ENCODE measurements at regions not wholly inside any gene's neighbourhood (a gene's known extent, or its start where the extent isn't known, plus 50 kb on each side); places are given as distances from the start of the nearest gene placed in this dataset.
"Not testable (repeated sequence)": the region's sequence is repeated elsewhere in the genome, so short reads cannot be mapped to it uniquely, and the experiment has no call there.

DNA sequence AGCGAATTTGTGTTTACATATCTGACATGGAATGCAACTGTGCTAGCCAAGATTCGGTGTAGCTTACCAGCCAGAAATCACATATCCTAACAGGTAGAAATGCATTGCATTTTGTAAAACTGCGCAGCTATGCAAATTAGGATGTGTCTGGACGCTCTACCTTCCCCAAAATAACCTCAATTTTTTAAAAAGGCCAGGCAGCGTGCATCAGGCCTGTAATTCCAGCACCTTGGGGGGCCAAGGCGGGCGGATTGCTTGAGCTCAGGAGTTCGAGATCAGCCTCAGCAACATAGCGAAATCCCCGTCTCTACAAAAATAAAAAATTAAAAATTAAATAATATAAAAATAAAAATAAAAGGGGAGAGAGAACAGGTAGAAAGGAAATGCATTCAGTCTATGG is 305.0 kb downstream of the TYW1 start:
- no peak for DNase-seq (ENCODE audit: low read depth)

- DNase-seq (ENCODE audit: low read depth) = peak; percentile 98
These were observed 305.7 kb downstream of the TYW1 start for GRCh38 chr7:67302113-67303039.

DNA sequence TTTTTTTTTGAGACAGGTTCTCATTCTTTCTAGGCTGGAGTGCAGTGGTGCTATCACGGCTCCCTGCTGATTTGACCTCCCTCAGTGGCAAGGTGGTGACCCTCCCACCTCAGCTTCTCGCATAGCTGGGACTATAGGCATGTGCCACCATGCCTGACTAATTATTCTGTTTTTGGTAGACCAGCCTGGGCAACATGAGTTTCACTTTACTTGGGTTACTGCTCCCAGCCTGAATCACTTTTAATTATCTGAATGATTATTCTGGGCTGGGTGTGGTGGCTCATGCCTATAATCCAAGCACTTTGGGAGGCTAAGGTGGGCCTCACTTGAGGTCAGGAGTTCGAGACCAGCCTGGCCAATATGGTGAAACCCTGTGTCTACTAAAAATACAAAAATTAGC is 308.2 kb downstream of the TYW1 start:
- not testable (repeated sequence) for DNase-seq (ENCODE audit: low read depth)

DNA sequence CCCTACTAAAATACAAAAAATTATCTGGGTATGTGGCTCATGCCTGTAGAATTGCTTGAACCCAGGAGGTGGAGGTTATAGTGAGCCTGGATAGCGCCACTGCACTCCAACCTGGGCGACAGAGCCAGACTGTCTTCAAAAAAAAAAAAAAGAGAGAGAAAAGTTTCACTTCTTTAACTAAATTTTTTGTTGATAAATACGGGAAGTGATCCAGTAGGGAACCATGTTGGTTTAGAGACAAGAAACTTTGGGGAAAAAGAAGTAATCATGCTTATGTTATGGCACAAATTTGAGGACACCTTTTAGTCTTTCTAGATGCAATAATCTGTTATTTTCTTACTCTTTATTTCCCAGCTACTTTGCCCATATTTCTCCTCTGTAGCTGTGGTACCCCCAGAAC is 309.7 kb downstream of the TYW1 start:
- no peak for DNase-seq (ENCODE audit: low read depth)

DNA sequence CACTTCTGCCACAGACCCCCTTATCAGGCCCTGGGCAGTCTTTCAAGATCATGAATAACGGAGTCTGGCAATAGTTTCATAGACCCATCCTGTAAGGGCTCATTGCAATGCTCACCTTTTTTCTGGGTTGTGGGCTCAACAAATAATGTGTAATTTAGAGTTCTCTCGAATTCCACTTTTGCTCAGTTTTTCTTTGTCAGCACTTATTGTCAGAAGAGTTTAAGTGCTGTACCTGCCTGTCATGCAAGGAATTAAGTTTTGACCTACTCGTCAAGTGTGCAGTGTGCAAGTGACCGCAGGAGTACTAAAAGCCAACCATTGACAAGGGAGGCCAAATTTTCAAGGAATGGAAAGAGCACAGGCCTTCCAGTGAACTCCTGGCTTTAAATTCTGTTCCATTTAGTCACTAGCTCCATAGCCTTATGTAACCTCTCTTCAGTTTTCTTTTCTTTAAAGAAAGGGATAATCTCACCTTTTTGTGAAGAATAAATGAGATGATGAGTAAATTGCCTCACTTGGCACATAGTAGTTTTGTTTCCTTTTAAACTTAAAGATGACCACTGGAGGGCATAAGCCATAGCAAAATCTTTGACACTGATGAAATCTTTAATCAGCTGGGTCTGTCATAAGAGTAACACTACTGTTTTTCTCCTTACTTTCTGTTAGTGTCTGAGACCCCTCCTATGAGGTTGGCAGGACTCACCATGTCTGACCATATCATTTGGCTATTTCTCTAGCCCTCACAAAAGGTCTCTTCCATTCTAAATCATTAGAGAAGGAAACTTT is 313.3 kb downstream of the TYW1 start:
- no peak for DNase-seq (ENCODE audit: low read depth)

DNA sequence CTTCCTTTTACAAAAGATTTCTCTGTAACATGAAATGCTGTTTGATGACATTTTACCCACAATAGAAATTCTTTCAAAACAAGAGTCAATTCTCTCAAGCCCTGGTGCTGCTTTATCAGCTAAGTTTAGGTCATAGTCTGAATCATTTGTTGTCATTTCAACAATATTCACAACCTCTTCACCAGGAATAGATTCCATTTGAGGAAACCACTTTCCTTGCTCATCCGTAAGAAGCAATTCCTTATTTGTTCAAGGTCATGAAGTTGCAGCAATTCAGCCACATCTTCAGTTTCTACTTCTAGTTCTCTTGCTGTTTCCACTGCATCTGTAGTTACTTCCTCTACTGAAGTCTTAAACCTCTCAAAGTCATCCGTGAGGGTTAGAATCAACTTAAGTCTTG is 315.3 kb downstream of the TYW1 start:
- no peak for DNase-seq (ENCODE audit: low read depth)

DNA sequence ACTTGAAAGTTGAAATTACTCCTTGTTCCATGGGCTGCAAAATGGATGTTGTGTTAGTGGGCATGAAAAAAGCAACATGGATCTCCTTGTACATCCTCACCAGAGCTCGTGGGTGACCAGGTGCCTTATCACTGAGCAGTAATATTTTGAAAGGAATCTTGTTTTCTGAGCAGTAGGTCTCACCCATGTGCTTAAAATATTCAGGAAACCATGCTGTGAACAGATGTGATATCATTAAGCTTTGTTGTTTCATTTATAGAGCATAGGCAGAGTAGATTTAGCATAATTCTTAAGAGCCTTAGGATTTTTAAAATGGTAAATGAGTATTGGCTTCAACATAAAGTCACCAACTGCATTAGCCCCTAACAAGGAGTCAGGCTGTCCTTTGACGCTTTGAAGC is 316.6 kb downstream of the TYW1 start:
- no peak for DNase-seq (ENCODE audit: low read depth)

DNA sequence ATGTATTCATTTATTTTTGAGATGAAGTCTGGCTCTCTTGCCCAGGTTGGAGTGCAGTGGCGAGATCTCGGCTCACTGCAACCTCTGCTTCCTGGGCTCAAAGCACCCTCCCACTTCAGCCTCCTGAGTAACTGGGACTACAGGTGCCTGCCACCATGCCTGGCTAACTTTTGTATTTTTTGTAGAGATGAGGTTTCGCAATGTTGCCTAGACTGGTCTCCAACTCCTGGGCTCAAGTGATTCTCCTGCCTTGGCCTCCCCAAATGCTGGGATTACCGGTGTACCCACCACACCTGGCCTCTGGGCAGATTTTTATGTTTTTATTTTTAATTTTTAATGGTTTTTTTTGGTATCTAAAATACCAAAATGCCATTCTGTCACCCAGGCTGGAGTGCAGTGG is 320.3 kb downstream of the TYW1 start:
- DNase-seq (ENCODE audit: low read depth) = not testable (repeated sequence)

DNA sequence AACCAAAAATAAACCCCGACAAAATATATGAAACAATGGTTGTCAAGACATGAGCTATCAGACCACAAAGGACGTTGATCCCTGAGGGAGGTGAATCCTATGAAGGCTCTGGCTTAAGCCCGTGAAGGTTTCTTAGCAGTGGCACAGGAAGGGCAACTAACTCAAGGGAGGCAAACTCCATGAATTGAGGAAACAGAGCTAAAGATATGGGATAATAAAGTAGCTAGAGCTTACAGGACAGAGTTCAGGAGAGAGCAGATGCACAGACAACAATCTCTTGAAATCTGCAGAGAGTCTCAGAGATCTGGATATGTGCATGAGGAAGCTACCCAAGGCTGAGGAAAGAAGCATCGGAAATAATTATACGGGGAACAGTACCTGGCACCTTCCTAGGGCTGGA is 331.6 kb downstream of the TYW1 start:
- DNase-seq (ENCODE audit: low read depth) = not testable (repeated sequence)

GRCh38 chr7:67335165-67335564 is 338.5 kb downstream of the TYW1 start:
- DNase-seq (ENCODE audit: low read depth) = not testable (repeated sequence)

- DNase-seq (ENCODE audit: low read depth) = not testable (repeated sequence)
These were observed 339.0 kb downstream of the TYW1 start for GRCh38 chr7:67335663-67336062.

GRCh38 chr7:67338545-67338944 is 341.9 kb downstream of the TYW1 start:
- not testable (repeated sequence) for DNase-seq (ENCODE audit: low read depth)

DNA sequence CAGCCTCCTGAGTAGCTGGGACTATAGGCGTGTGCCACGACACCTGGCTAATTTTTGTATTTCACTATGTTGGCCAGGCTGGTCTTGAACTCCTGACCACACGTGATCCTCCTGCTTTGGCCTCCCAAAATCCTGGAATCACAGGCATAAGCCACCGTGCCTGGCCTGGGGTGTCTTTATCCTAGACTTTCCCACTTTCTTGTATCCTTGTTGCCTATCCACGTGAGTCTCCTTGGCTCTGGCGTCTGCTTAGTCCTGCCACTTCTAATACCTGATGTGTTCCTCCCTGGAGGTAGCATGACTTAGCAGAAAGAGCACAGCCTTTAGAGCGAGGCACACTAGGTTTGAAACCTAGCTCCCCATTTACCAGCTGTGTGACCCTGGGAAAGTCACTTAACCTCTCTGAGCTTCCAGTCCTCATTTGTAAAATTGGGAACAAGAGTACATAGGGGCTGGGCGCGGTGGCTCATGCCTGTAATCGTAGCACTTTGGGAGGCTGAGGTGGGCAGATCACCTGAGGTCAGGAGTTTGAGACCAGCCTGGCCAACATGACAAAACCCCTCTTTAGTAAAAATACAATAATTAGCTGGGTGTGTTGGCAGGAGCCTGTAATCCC is 344.6 kb downstream of the TYW1 start:
- DNase-seq (ENCODE audit: low read depth) = no peak

DNA sequence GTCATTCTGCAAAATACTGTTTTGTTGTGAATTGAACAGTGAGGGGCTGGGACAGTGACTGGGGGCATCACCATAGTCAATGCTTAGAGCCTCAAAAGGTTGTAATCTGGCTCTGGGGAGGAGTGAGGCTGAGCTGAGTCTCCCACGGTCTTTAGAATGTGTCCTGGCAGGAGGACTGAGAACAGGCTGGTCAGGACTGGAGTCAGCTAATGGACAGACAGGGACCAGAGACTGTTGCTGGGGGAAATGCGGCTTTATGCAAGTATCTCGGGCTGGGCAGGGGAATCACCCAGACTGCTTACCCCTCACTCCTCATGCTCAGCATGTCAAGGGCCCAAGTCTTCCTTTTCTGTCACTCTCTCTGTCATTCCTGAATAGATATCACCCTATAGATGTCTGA is 346.5 kb downstream of the TYW1 start:
- DNase-seq (ENCODE audit: low read depth) = no peak

DNA sequence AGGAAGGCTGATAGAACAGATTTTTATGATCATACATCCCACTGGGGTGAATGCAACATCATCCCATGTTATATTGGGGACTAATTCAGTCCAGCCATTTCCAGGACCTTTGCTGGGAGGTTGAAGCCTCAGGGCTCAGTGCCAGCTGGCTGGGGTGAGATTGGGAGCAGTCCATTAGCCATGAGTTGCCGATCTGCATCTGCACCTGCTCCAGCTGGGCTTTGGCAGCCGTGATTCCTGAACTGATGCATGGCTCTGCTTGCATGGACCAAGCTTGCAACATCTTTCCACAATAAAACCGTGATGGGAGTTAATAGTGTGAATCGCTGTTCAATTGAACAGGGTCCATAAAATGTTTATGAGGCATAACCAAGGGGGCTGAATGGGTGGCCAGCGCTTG is 346.9 kb downstream of the TYW1 start:
- DNase-seq (ENCODE audit: low read depth) = no peak

- no peak for DNase-seq (ENCODE audit: low read depth)
These were observed 348.0 kb downstream of the TYW1 start for GRCh38 chr7:67344481-67345193.

DNA sequence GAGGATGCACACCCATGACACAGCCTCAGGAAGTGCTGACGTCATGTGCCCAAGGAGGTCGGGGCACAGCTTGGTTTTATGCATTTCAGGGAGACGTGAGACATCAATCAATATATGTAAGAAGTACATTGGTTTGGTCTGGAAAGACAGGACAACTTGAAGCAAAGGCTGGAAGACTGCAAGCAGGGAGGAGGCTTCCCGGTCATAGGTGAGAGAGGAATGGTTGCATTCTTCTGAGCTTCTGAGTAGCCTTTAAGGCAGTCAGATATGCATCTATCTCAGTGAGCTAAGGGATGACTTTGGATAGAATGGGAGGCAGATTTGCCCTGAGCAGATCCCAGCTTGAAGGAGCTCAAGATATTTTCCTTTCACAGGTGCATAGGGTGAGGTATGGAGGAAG is 349.5 kb downstream of the TYW1 start:
- DNase-seq (ENCODE audit: low read depth) = no peak

DNA sequence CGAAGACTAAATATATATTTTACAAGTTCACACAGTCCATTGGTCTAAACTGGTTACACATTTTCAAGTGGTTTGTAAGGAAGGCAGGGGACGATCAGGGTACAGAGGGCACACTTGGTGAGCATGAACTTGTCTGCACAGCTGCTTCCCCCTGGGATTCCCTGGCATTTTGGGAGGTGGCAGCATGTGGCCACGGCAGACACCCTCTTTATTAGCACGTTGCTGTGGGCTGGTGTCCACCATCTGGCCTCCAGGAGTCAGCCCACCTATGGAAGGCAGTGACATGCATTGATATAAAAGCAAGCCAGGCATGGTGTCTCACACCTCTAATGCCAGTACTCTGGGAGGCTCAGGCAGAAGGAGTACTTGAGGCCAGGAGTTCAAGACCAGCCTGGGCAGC is 350.2 kb downstream of the TYW1 start:
- no peak for DNase-seq (ENCODE audit: low read depth)

DNA sequence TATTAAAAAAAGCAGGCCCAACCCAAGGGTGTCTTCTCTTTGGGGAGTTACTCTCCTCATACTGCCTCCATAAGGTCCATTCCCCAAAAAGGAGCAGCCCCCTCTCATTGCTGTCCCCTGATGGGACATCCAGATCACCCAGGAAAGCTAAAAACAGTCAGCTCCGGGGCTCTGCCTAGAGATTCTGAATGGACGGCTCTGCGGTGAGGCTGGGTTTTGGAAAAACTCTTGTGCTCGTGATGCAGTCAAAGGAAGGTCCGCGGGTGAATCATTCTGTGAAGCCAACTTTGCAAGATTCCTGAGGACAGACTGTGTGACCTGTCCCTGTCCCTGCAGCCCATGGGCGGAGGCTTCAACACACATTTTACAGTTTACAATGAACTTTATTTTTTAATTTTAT is 351.5 kb downstream of the TYW1 start:
- DNase-seq (ENCODE audit: low read depth) = no peak

DNA sequence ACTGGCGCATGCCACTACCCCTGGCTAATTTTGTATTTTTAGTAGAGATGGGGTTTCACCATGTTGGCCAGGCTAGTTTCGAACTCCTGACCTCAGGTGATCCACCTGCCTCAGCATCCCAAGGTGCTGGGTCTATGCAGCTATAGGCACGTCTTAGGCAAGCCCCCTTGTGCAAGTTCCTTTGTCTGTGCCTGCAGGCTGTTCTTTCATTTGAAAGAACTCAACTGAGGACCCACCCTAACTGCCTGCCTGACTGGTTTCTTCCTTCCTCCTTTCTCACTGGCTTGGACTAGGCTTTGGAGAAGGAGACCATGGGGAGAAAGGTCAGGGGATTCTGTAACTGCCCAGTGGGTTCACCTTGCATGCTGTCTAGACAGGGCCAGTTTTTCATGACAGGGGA is 361.0 kb downstream of the TYW1 start:
- not testable (repeated sequence) for DNase-seq (ENCODE audit: low read depth)

DNA sequence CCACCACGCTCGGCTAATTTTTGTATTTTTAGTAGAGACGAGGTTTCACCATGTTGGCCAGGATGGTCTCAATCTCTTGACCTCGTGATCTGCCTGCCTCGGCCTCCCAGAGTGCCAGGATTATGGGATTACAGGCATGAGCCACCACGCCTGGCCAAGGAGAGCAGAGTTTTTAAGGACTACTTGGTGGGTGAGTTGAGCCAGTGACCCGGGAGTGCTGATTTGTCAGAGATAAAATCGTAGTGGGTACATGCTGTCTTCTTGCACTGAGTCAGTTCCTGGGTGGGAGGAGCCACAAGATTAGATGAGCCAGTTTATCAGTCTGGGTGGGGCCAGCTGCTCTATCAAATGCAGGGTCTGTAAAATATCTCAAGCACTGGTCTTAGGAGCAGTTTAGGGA is 361.7 kb downstream of the TYW1 start:
- DNase-seq (ENCODE audit: low read depth) = not testable (repeated sequence)

DNA sequence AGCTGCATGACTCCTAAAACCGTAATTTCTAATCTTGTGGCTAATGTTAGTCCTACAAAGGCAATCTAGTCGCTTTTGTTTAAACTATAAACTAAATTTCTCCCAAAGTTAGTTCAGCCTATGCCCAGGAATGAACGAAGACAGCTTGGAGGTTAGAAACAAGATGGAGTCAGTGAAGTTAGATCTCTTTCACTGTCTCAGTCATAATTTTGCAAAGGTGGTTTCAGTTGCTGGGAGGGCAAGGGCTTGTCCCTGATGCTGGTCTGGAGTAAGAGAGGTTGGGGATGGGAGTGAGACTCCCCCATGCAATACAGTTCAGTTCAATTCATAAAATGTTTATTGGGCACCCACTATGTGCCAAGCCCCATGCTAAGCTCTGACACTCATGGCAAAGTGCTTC is 362.1 kb downstream of the TYW1 start:
- DNase-seq (ENCODE audit: low read depth) = not testable (repeated sequence)

Measured in stimulated activated CD8-positive, alpha-beta memory T cell treated with anti-CD3 and anti-CD28 coated beads, Interleukin-12 subunit alpha, Interleukin-12 subunit beta, amount 100 ng/mL, for 1 hour (primary cell).